SK-N-SH (cell line): ENCODE measurements at regions not wholly inside any gene's neighbourhood (a gene's known extent, or its start where the extent isn't known, plus 50 kb on each side); places are given as distances from the start of the nearest gene placed in this dataset.

ENCODE experiments used
- CTCF ChIA-PET: fragments of 300-600, 350-600 bp; formaldehyde crosslinking; extraction: SDS; loops from one replicate; lab custom pipeline; 2021; lab: Yijun Ruan, JAX
- POLR2A ChIA-PET: fragments of 350-600 bp; sonication (Branson Sonifier 250); formaldehyde crosslinking; extraction: SDS; loops from one replicate; lab custom pipeline; 2020; ENCODE audit warnings: antibody characterized with exemption, inconsistent platforms; lab: Yijun Ruan, JAX
- DNase-seq: peaks from one replicate; pipeline ENCODE4 v3.0.0; 2012
- H2AFZ ChIP-seq: fragments of 200-600 bp; sonication (generic); 2 replicates; pipeline ENCODE4 v1.8.1; 2016; ENCODE audit warnings: antibody characterized with exemption, mild to moderate bottlenecking, low read depth
- H3F3A ChIP-seq: fragments of 200-600 bp; sonication (generic); replicated peaks from 2 replicates; pipeline ENCODE3; 2016; ENCODE audit warnings: antibody characterized with exemption, mild to moderate bottlenecking; ENCODE audit not compliant: insufficient read depth
- H3K27ac ChIP-seq, 2 experiments: fragments of 200-500 bp in 1 of 2; fragments of 200-600 bp in 1 of 2; sonication (Bioruptor generic) in 1 of 2; sonication (generic), shearing (Covaris generic) in 1 of 2; 2 replicates each; pipeline versions ENCODE4 v1.5.1 to v1.6.1; 2014 to 2016; ENCODE audit warnings: low read depth in 2 of 2, inconsistent platforms in 1 of 2, low read length in 1 of 2, mild to moderate bottlenecking in 1 of 2, mixed read lengths in 1 of 2
- H3K27me3 ChIP-seq: fragments of 200-600 bp; sonication (generic), shearing (Covaris generic); 2 replicates; pipeline ENCODE4 v1.6.1; 2016; ENCODE audit warnings: mixed run types; ENCODE audit not compliant: insufficient read depth
- H3K36me3 ChIP-seq, 2 experiments: fragments of 200-500 bp in 1 of 2; fragments of 200-600 bp in 1 of 2; sonication (Bioruptor generic) in 1 of 2; sonication (generic) in 1 of 2; replicated peaks in 1 of 2; 2 replicates each; pipeline versions ENCODE3 to v1.5.1; 2014 to 2016; ENCODE audit warnings: low read length in 1 of 2, mild to moderate bottlenecking in 1 of 2; ENCODE audit not compliant: insufficient read depth in 2 of 2, control insufficient read depth in 1 of 2
- H3K4me1 ChIP-seq, 2 experiments: fragments of 200-500 bp in 1 of 2; fragments of 200-600 bp in 1 of 2; sonication (Bioruptor generic) in 1 of 2; sonication (generic), shearing (Covaris generic) in 1 of 2; 2 replicates each; pipeline versions ENCODE4 v1.5.1 to v1.6.1; 2014 to 2016; ENCODE audit warnings: low read depth in 1 of 2, low read length in 1 of 2, mixed run types in 1 of 2; ENCODE audit not compliant: insufficient read depth in 2 of 2, control insufficient read depth in 1 of 2
- H3K4me2 ChIP-seq: fragments of 200-600 bp; sonication (generic), shearing (Covaris generic); 2 replicates; pipeline ENCODE4 v1.6.1; 2017; ENCODE audit warnings: mixed run types
- H3K4me3 ChIP-seq, 2 experiments: fragments of 200-500 bp in 1 of 2; fragments of 200-600 bp in 1 of 2; sonication (Bioruptor generic) in 1 of 2; sonication (generic), shearing (Covaris generic) in 1 of 2; 2 replicates each; pipeline versions ENCODE4 v1.5.1 to v1.8.1; 2014 to 2016; ENCODE audit warnings: low read depth in 2 of 2, inconsistent platforms in 1 of 2, low read length in 1 of 2, mild to moderate bottlenecking in 1 of 2, mixed read lengths in 1 of 2, moderate library complexity in 1 of 2
- H3K79me2 ChIP-seq: fragments of 200-600 bp; sonication (generic); 2 replicates; pipeline ENCODE4 v1.8.1; 2017; ENCODE audit warnings: mild to moderate bottlenecking; ENCODE audit not compliant: insufficient read depth
- H3K9ac ChIP-seq: fragments of 200-600 bp; sonication (generic); 2 replicates; pipeline ENCODE4 v1.6.1; 2017; ENCODE audit warnings: mixed run types
- H3K9me2 ChIP-seq: fragments of 200-600 bp; sonication (generic); 2 replicates; pipeline ENCODE4 v1.6.1; 2017; ENCODE audit warnings: mixed run types
- H3K9me3 ChIP-seq: fragments of 200-600 bp; sonication (generic); 2 replicates; pipeline ENCODE4 v1.6.1; 2017; ENCODE audit warnings: mixed run types, mild to moderate bottlenecking, moderate library complexity
- H4K20me1 ChIP-seq: fragments of 200-600 bp; sonication (generic); 2 replicates; pipeline ENCODE4 v1.6.1; 2017; ENCODE audit warnings: mild to moderate bottlenecking, mixed run types; ENCODE audit not compliant: insufficient read depth
- ELF1 ChIP-seq: IDR thresholded peaks from 2 replicates; pipeline ENCODE4 v1.4.0; 2012
- EP300 ChIP-seq, 2 experiments: IDR thresholded peaks; 2 replicates each; pipeline versions ENCODE4 v1.4.0 to v1.6.1; 2012; ENCODE audit warnings: borderline replicate concordance in 1 of 2, low read depth in 1 of 2, low read length in 1 of 2
- FOXJ3 ChIP-seq: sonication (generic); formaldehyde crosslinking; IDR thresholded peaks from 2 replicates; pipeline ENCODE4 v1.5.1; 2020; ENCODE audit warnings: mild to moderate bottlenecking, missing genetic modification reagents
- GATA2 ChIP-seq: sonication (generic); formaldehyde crosslinking; IDR thresholded peaks from 2 replicates; pipeline ENCODE4 v1.5.0; 2020; ENCODE audit warnings: mild to moderate bottlenecking, missing genetic modification reagents
- JUND ChIP-seq: IDR thresholded peaks from 2 replicates; pipeline ENCODE4 v1.4.0; 2012
- NFIC ChIP-seq: IDR thresholded peaks from 2 replicates; pipeline ENCODE4 v1.4.0; 2012; ENCODE audit warnings: borderline replicate concordance
- NRF1 ChIP-seq: IDR thresholded peaks from 2 replicates; pipeline ENCODE4 v1.6.1; 2012; ENCODE audit warnings: low read depth, mild to moderate bottlenecking, low read length
- POLR2AphosphoS5 ChIP-seq: IDR thresholded peaks from 2 replicates; pipeline ENCODE4 v1.6.1; 2012; ENCODE audit warnings: low read depth, low read length
- RFX5 ChIP-seq: IDR thresholded peaks from 2 replicates; pipeline ENCODE4 v1.6.1; 2012; ENCODE audit warnings: mild to moderate bottlenecking, improper control_type of control experiment, low read length
- SIN3A ChIP-seq: IDR thresholded peaks from 2 replicates; pipeline ENCODE4 v1.6.1; 2012; ENCODE audit warnings: low read depth, mild to moderate bottlenecking, low read length, moderate library complexity, borderline replicate concordance
- SMC3 ChIP-seq: IDR thresholded peaks from 2 replicates; pipeline ENCODE4 v1.6.1; 2012; ENCODE audit warnings: low read depth, low read length, improper control_type of control experiment
- TAF1 ChIP-seq: IDR thresholded peaks from 2 replicates; pipeline ENCODE4 v1.6.1; 2012; ENCODE audit warnings: low read depth, mild to moderate bottlenecking, low read length, moderate library complexity, borderline replicate concordance
- TCF12 ChIP-seq: IDR thresholded peaks from 2 replicates; pipeline ENCODE4 v1.4.0; 2012
- TEAD4 ChIP-seq: IDR thresholded peaks from 2 replicates; pipeline ENCODE4 v1.4.0; 2012; ENCODE audit warnings: mild to moderate bottlenecking, borderline replicate concordance; ENCODE audit not compliant: insufficient read depth
- WGBS: methylation state at CpG from one replicate; pipeline ENCODE4 v1.1.6; 2017; ENCODE audit warnings: low lambda C conversion rate; 5-methylcytosine and 5-hydroxymethylcytosine counted together
- TF ChIP-seq, protein P1 (sequence below): IDR thresholded peaks from 2 replicates; pipeline ENCODE4; 2012
- TF ChIP-seq, protein P2 (sequence below): fragments of 200-600 bp; sonication (generic); IDR thresholded peaks from 2 replicates; pipeline ENCODE4 v1.6.1; 2017; ENCODE audit warnings: antibody characterized with exemption, mild to moderate bottlenecking, moderate library complexity
- TF ChIP-seq, protein P3 (sequence below): IDR thresholded peaks from 2 replicates; pipeline ENCODE4 v1.4.0; 2012; ENCODE audit warnings: low read depth, borderline replicate concordance
- TF ChIP-seq, protein P4 (sequence below): IDR thresholded peaks from 2 replicates; pipeline ENCODE4 v1.4.0; 2012; ENCODE audit warnings: low read depth, borderline replicate concordance
- TF ChIP-seq, protein P5 (sequence below): IDR thresholded peaks from 2 replicates; pipeline ENCODE4 v1.4.0; 2012; ENCODE audit warnings: low read depth

DNA sequence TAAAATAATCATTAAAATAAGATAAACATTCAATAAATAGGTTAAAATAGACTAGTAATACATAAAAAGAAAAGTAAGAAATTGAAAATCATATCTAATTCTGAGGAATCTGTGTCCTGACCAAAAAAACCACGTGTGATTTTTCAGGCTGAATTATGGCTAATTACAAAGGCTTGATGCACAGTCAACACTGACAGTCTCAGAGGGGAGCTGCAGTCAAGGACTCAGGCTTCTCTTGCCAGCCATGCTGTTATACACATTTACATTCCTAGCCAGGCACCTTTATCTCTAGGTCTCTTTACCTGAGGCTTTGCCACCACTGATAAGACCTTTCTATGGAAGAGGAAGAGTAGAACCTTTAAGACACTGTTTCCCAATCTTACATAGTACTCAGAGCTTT is 1737.7 kb upstream of the PCDH10 start:
- Histone ChIP-seq H3K9me3 (no peaks in the 10 kb centered on the region; the same call in 1 of the 2 replicates), H2AFZ (no peak overlapping the region)
- TF ChIP-seq GATA2 (CRISPR knock-in tag) = no peak
- no peak for TF ChIP-seq EP300 (IDR thresholded peaks at IDR 0.05; ENCODE audit: borderline replicate concordance in 1 of 2, low read depth in 1 of 2, low read length in 1 of 2)
- no peak for TF ChIP-seq TEAD4
- TF ChIP-seq, protein P1, sequence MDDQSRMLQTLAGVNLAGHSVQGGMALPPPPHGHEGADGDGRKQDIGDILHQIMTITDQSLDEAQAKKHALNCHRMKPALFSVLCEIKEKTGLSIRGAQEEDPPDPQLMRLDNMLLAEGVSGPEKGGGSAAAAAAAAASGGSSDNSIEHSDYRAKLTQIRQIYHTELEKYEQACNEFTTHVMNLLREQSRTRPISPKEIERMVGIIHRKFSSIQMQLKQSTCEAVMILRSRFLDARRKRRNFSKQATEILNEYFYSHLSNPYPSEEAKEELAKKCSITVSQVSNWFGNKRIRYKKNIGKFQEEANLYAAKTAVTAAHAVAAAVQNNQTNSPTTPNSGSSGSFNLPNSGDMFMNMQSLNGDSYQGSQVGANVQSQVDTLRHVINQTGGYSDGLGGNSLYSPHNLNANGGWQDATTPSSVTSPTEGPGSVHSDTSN = no peak
- no peak for TF ChIP-seq ELF1
- TF ChIP-seq, protein P2, sequence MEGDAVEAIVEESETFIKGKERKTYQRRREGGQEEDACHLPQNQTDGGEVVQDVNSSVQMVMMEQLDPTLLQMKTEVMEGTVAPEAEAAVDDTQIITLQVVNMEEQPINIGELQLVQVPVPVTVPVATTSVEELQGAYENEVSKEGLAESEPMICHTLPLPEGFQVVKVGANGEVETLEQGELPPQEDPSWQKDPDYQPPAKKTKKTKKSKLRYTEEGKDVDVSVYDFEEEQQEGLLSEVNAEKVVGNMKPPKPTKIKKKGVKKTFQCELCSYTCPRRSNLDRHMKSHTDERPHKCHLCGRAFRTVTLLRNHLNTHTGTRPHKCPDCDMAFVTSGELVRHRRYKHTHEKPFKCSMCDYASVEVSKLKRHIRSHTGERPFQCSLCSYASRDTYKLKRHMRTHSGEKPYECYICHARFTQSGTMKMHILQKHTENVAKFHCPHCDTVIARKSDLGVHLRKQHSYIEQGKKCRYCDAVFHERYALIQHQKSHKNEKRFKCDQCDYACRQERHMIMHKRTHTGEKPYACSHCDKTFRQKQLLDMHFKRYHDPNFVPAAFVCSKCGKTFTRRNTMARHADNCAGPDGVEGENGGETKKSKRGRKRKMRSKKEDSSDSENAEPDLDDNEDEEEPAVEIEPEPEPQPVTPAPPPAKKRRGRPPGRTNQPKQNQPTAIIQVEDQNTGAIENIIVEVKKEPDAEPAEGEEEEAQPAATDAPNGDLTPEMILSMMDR = no peak
- TF ChIP-seq, protein P3, sequence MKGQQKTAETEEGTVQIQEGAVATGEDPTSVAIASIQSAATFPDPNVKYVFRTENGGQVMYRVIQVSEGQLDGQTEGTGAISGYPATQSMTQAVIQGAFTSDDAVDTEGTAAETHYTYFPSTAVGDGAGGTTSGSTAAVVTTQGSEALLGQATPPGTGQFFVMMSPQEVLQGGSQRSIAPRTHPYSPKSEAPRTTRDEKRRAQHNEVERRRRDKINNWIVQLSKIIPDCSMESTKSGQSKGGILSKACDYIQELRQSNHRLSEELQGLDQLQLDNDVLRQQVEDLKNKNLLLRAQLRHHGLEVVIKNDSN = no peak
- no peak for TF ChIP-seq JUND
- no peak for TF ChIP-seq TAF1
- TF ChIP-seq NFIC = no peak
- no peak for TF ChIP-seq SMC3
- TF ChIP-seq, all 33 proteins: peak for 0
- Histone ChIP-seq H3K4me3 (no peak overlapping the region), H3K36me3 (no peaks in the 10 kb centered on the region), H3K4me1 (no peaks in the 10 kb centered on the region), H3K4me2 (no peak overlapping the region), H3K79me2 (no peaks in the 10 kb centered on the region), H3K27ac (no peak overlapping the region), H3F3A (no peaks in the 10 kb centered on the region), H3K9ac (no peak overlapping the region), H3K9me2 (no peaks in the 10 kb centered on the region), H3K27me3 (no peaks in the 10 kb centered on the region), H4K20me1 (no peaks in the 10 kb centered on the region)
- DNase-seq = no peak
- CTCF ChIA-PET = no interaction called here
- POLR2A ChIA-PET = no interaction called here
- 6% methylated on average over 1 of the region's 1 CpG for WGBS

DNA sequence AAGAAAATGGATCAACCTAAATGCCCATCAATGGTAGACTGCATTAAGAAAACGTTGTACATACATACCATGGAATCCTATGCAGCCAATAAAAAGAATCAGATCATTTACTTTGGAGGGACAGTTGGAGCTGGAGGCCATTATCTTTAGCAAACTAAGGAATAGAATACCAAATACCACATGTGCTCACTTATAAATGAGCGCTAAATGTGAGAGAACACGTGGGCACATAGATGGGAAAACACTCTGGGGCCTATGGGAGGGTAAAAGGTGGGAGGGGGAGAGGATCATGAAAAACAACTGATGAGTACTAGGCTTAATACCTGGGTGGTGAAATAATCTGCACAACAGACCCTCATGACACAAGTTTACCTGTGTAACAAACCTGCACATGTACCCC is 1729.9 kb upstream of the PCDH10 start:
- Histone ChIP-seq H4K20me1 (no peaks in the 10 kb centered on the region), H3K4me1 (no peaks in the 10 kb centered on the region), H3K4me2 (no peak overlapping the region), H3K9ac (no peak overlapping the region), H3F3A (no peaks in the 10 kb centered on the region), H3K36me3 (no peaks in the 10 kb centered on the region), H3K9me2 (no peaks in the 10 kb centered on the region), H3K27me3 (no peaks in the 10 kb centered on the region), H2AFZ (no peak overlapping the region), H3K4me3 (no peak overlapping the region), H3K27ac (no peak overlapping the region), H3K9me3 (no peaks in the 10 kb centered on the region), H3K79me2 (no peaks in the 10 kb centered on the region)
- ChIA-PET POLR2A (no interaction called here), CTCF (no interaction called here)
- TF ChIP-seq, protein P1 = no peak
- TF ChIP-seq POLR2AphosphoS5 = no peak
- no peak for TF ChIP-seq SIN3A
- no peak for TF ChIP-seq NRF1
- no peak for TF ChIP-seq TCF12
- TF ChIP-seq JUND = no peak
- TF ChIP-seq, protein P4, sequence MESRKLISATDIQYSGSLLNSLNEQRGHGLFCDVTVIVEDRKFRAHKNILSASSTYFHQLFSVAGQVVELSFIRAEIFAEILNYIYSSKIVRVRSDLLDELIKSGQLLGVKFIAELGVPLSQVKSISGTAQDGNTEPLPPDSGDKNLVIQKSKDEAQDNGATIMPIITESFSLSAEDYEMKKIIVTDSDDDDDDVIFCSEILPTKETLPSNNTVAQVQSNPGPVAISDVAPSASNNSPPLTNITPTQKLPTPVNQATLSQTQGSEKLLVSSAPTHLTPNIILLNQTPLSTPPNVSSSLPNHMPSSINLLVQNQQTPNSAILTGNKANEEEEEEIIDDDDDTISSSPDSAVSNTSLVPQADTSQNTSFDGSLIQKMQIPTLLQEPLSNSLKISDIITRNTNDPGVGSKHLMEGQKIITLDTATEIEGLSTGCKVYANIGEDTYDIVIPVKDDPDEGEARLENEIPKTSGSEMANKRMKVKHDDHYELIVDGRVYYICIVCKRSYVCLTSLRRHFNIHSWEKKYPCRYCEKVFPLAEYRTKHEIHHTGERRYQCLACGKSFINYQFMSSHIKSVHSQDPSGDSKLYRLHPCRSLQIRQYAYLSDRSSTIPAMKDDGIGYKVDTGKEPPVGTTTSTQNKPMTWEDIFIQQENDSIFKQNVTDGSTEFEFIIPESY = no peak
- TF ChIP-seq FOXJ3 = no peak
- TF ChIP-seq TAF1 = no peak
- TF ChIP-seq, protein P5, sequence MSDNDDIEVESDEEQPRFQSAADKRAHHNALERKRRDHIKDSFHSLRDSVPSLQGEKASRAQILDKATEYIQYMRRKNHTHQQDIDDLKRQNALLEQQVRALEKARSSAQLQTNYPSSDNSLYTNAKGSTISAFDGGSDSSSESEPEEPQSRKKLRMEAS = no peak
- TF ChIP-seq RFX5 = no peak
- TF ChIP-seq EP300 (IDR thresholded peaks at IDR 0.05; ENCODE audit: borderline replicate concordance in 1 of 2, low read depth in 1 of 2, low read length in 1 of 2) = no peak
- no peak for DNase-seq
- WGBS = 3% methylated on average over 3 of the region's 3 CpGs
